ENCODE measurements at regions not wholly inside any gene's neighbourhood (a gene's known extent, or its start where the extent isn't known, plus 50 kb on each side); places are given as distances from the start of the nearest gene placed in this dataset.

GRCh38 chr5:39780347-39780746 is 355.6 kb upstream of the DAB2 start:
- no peaks in the 10 kb centered on the region for H3K9me3 ChIP-seq (ENCODE audit: control insufficient read depth, low read depth, low read length)
- no peak overlapping the region for H3K27ac ChIP-seq (ENCODE audit: low read length)
- H3K4me3 ChIP-seq (ENCODE audit: low read length) = no peak overlapping the region
- H3K4me1 ChIP-seq (ENCODE audit: control insufficient read depth, low read depth, low read length) = peaks cover 7% of the 10 kb centered on the region
- H3K36me3 ChIP-seq (ENCODE audit: control insufficient read depth, low read depth, low read length) = no peaks in the 10 kb centered on the region
- no peak overlapping the region for H3K9ac ChIP-seq (ENCODE audit: low read length)
- H3K27me3 ChIP-seq (ENCODE audit: control insufficient read depth, insufficient read depth, low read length) = no peaks in the 10 kb centered on the region

GRCh38 chr5:39779831-39780230 is 355.1 kb upstream of the DAB2 start:
- Histone ChIP-seq H3K4me1 (ENCODE audit: control insufficient read depth, low read depth, low read length) (peaks cover 7% of the 10 kb centered on the region), H3K4me3 (ENCODE audit: low read length) (no peak overlapping the region), H3K27me3 (ENCODE audit: control insufficient read depth, insufficient read depth, low read length) (no peaks in the 10 kb centered on the region), H3K9ac (ENCODE audit: low read length) (no peak overlapping the region), H3K36me3 (ENCODE audit: control insufficient read depth, low read depth, low read length) (no peaks in the 10 kb centered on the region), H3K9me3 (ENCODE audit: control insufficient read depth, low read depth, low read length) (no peaks in the 10 kb centered on the region), H3K27ac (ENCODE audit: low read length) (no peak overlapping the region)

- no peaks in the 10 kb centered on the region for H3K9me3 ChIP-seq (ENCODE audit: control insufficient read depth, low read depth, low read length)
- H3K36me3 ChIP-seq (ENCODE audit: control insufficient read depth, low read depth, low read length) = no peaks in the 10 kb centered on the region
- H3K9ac ChIP-seq (ENCODE audit: low read length) = no peak overlapping the region
- H3K27me3 ChIP-seq (ENCODE audit: control insufficient read depth, insufficient read depth, low read length) = no peaks in the 10 kb centered on the region
- no peak overlapping the region for H3K4me3 ChIP-seq (ENCODE audit: low read length)
- peaks cover 7% of the 10 kb centered on the region for H3K4me1 ChIP-seq (ENCODE audit: control insufficient read depth, low read depth, low read length)
- H3K27ac ChIP-seq (ENCODE audit: low read length) = no peak overlapping the region
Measured at GRCh38 chr5:39775797-39776365, 351.1 kb upstream of the DAB2 start.

GRCh38 chr5:39775086-39775796 is 350.5 kb upstream of the DAB2 start:
- Histone ChIP-seq H3K9me3 (ENCODE audit: control insufficient read depth, low read depth, low read length) (no peaks in the 10 kb centered on the region), H3K27ac (ENCODE audit: low read length) (no peak overlapping the region), H3K4me3 (ENCODE audit: low read length) (no peak overlapping the region), H3K27me3 (ENCODE audit: control insufficient read depth, insufficient read depth, low read length) (no peaks in the 10 kb centered on the region), H3K9ac (ENCODE audit: low read length) (no peak overlapping the region), H3K4me1 (ENCODE audit: control insufficient read depth, low read depth, low read length) (peaks cover 3% of the 10 kb centered on the region), H3K36me3 (ENCODE audit: control insufficient read depth, low read depth, low read length) (no peaks in the 10 kb centered on the region)

GRCh38 chr5:39774605-39775004 is 349.8 kb upstream of the DAB2 start:
- no peaks in the 10 kb centered on the region for H3K36me3 ChIP-seq (ENCODE audit: control insufficient read depth, low read depth, low read length)
- H3K9me3 ChIP-seq (ENCODE audit: control insufficient read depth, low read depth, low read length) = no peaks in the 10 kb centered on the region
- H3K4me1 ChIP-seq (ENCODE audit: control insufficient read depth, low read depth, low read length) = no peaks in the 10 kb centered on the region
- H3K4me3 ChIP-seq (ENCODE audit: low read length) = no peak overlapping the region
- no peaks in the 10 kb centered on the region for H3K27me3 ChIP-seq (ENCODE audit: control insufficient read depth, insufficient read depth, low read length)
- H3K9ac ChIP-seq (ENCODE audit: low read length) = no peak overlapping the region
- H3K27ac ChIP-seq (ENCODE audit: low read length) = no peak overlapping the region

DNA sequence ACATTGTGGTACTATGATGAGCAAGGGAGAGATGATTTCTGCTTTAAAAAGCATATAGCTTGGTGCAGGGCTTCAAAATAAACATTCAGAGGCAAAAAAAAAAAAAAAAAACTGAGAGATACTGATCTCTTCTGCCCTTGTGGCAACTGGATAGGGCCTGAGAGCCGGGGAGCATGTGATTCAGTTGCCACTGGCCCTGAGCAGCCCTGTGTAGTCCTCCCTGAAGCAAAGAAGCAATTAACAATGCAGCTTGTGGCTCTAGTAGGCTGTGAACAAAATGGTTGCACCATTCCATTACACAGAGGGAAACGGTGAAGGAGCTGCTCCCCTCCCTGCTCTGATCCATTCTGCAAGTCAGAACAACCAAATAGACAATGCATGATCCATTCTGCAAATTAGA is 347.5 kb upstream of the DAB2 start:
- no peaks in the 10 kb centered on the region for H3K4me1 ChIP-seq (ENCODE audit: control insufficient read depth, low read depth, low read length)
- no peaks in the 10 kb centered on the region for H3K27me3 ChIP-seq (ENCODE audit: control insufficient read depth, insufficient read depth, low read length)
- no peaks in the 10 kb centered on the region for H3K9me3 ChIP-seq (ENCODE audit: control insufficient read depth, low read depth, low read length)
- no peaks in the 10 kb centered on the region for H3K36me3 ChIP-seq (ENCODE audit: control insufficient read depth, low read depth, low read length)
- no peak overlapping the region for H3K4me3 ChIP-seq (ENCODE audit: low read length)
- no peak overlapping the region for H3K9ac ChIP-seq (ENCODE audit: low read length)
- no peak overlapping the region for H3K27ac ChIP-seq (ENCODE audit: low read length)

- Histone ChIP-seq H3K27me3 (ENCODE audit: control insufficient read depth, insufficient read depth, low read length) (no peaks in the 10 kb centered on the region), H3K9me3 (ENCODE audit: control insufficient read depth, low read depth, low read length) (no peaks in the 10 kb centered on the region), H3K36me3 (ENCODE audit: control insufficient read depth, low read depth, low read length) (no peaks in the 10 kb centered on the region), H3K9ac (ENCODE audit: low read length) (no peak overlapping the region), H3K4me3 (ENCODE audit: low read length) (no peak overlapping the region), H3K27ac (ENCODE audit: low read length) (no peak overlapping the region), H3K4me1 (ENCODE audit: control insufficient read depth, low read depth, low read length) (no peaks in the 10 kb centered on the region)
Measured at GRCh38 chr5:39767916-39768315, 343.1 kb upstream of the DAB2 start.

DNA sequence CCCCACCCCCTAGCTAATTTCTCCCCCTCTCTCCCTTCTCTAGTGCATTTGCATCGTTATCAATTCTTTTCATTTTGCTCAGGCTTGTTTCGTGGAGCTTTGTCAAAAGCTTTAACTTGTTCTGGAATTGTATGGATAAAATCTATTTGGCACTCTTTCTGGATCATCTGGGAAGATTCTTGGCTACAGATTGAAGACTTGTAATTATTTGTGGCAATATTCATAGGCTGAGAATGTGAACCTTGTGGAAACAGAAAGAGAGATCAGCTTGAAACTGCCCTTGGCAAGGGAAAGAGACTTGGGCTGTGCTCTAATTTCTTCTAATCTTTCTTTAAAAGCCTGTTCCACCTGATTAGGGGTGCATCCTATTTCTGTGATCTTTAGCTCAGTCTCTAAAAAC is 340.6 kb upstream of the DAB2 start:
- H3K9me3 ChIP-seq (ENCODE audit: control insufficient read depth, low read depth, low read length) = no peaks in the 10 kb centered on the region
- no peaks in the 10 kb centered on the region for H3K36me3 ChIP-seq (ENCODE audit: control insufficient read depth, low read depth, low read length)
- H3K4me3 ChIP-seq (ENCODE audit: low read length) = no peak overlapping the region
- no peak overlapping the region for H3K9ac ChIP-seq (ENCODE audit: low read length)
- no peak overlapping the region for H3K27ac ChIP-seq (ENCODE audit: low read length)
- no peaks in the 10 kb centered on the region for H3K27me3 ChIP-seq (ENCODE audit: control insufficient read depth, insufficient read depth, low read length)
- H3K4me1 ChIP-seq (ENCODE audit: control insufficient read depth, low read depth, low read length) = no peaks in the 10 kb centered on the region

GRCh38 chr5:39762761-39763160 is 338.0 kb upstream of the DAB2 start:
- Histone ChIP-seq H3K4me1 (ENCODE audit: control insufficient read depth, low read depth, low read length) (no peaks in the 10 kb centered on the region), H3K9me3 (ENCODE audit: control insufficient read depth, low read depth, low read length) (no peaks in the 10 kb centered on the region), H3K27ac (ENCODE audit: low read length) (no peak overlapping the region), H3K9ac (ENCODE audit: low read length) (no peak overlapping the region), H3K4me3 (ENCODE audit: low read length) (no peak overlapping the region), H3K36me3 (ENCODE audit: control insufficient read depth, low read depth, low read length) (no peaks in the 10 kb centered on the region), H3K27me3 (ENCODE audit: control insufficient read depth, insufficient read depth, low read length) (no peaks in the 10 kb centered on the region)

GRCh38 chr5:39761199-39761950 is 336.6 kb upstream of the DAB2 start:
- Histone ChIP-seq H3K27ac (ENCODE audit: low read length) (no peak overlapping the region), H3K4me3 (ENCODE audit: low read length) (no peak overlapping the region), H3K4me1 (ENCODE audit: control insufficient read depth, low read depth, low read length) (no peaks in the 10 kb centered on the region)

DNA sequence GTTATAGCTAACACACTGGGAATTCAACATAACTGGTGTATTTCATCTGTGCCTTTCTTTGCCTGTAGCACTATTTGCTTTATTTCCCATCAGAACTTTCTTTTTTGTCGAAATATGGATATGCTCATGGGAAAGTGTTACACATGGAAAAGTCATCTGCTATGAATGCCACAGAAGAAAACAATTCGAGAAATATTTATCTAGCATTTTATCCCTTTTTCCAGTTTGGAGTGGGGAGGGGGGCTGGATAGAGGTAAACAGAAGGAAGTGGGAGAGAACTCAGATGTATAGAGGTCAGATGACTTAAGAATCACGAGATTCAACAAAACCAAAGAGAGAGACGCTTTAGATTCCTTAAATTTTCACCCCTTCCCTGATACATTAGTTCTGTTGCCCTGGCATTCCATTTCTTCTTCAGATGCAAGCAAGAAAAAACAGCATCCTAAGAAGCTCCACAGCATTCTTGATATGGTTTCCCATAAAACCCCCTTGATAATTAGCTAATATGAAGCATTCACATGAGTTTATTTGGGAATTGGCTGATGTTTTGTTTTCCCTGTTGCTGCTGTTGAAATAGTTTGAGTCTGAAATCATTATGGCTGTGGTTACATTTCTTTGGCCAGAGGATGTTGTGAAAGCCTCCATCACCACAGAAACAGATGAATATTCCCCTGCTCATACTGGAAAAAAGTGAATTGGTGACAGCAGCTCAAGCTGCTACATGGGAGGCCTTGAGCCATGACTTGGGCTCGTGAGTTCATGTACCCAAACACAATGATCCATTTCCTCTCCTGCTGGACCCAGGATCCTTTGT is 335.8 kb upstream of the DAB2 start:
- no peaks in the 10 kb centered on the region for H3K4me1 ChIP-seq (ENCODE audit: control insufficient read depth, low read depth, low read length)
- no peak overlapping the region for H3K9ac ChIP-seq (ENCODE audit: low read length)
- no peaks in the 10 kb centered on the region for H3K9me3 ChIP-seq (ENCODE audit: control insufficient read depth, low read depth, low read length)
- no peak overlapping the region for H3K27ac ChIP-seq (ENCODE audit: low read length)
- no peaks in the 10 kb centered on the region for H3K36me3 ChIP-seq (ENCODE audit: control insufficient read depth, low read depth, low read length)
- no peak overlapping the region for H3K4me3 ChIP-seq (ENCODE audit: low read length)
- no peaks in the 10 kb centered on the region for H3K27me3 ChIP-seq (ENCODE audit: control insufficient read depth, insufficient read depth, low read length)

More at GRCh38 chr5:39761199-39761950, 336.6 kb upstream of the DAB2 start:
- no peaks in the 10 kb centered on the region for H3K27me3 ChIP-seq (ENCODE audit: control insufficient read depth, insufficient read depth, low read length)
- no peaks in the 10 kb centered on the region for H3K9me3 ChIP-seq (ENCODE audit: control insufficient read depth, low read depth, low read length)
- no peaks in the 10 kb centered on the region for H3K36me3 ChIP-seq (ENCODE audit: control insufficient read depth, low read depth, low read length)
- H3K9ac ChIP-seq (ENCODE audit: low read length) = no peak overlapping the region

All from iPS-18a (cell line).